GM18519 (cell line): ENCODE measurements at regions not wholly inside any gene's neighbourhood (a gene's known extent, or its start where the extent isn't known, plus 50 kb on each side); places are given as distances from the start of the nearest gene placed in this dataset.

Experiments used
- ATAC-seq: cut with Tn5 transposase; IDR thresholded peaks from one replicate; pipeline ENCODE4 v1.9.1; 2021; ENCODE audit warnings: mild to moderate bottlenecking, moderate library complexity; ENCODE audit not compliant: unreplicated experiment, low FRiP score

DNA sequence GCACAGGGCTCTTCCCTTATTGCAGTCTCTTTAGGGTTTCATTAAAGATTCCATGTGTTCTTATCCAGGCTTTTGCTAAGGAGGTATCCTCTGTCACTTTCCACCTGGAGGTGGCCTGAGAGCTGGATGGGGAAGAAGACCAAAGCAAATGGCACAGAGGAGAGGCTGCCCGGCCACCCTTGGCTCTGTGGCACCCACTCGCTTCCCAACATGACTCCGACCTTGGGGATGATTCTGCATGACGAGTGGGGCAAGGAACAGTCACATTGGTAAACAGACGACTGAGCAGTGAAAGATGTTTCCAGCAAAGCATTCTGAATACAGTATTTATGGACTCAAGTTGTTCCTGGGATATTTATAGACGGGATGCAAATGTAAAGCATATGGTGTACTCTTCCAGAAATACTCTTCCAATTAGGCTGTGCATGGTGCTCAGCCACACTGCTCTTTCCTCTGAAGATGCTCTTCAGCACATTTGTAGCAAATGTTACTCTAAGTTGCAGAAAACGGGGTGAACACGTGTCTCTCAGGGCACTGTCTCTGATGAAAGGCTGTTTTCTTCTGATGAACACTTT is 377.1 kb upstream of the HS6ST1 start:
- ATAC-seq: no peak

DNA sequence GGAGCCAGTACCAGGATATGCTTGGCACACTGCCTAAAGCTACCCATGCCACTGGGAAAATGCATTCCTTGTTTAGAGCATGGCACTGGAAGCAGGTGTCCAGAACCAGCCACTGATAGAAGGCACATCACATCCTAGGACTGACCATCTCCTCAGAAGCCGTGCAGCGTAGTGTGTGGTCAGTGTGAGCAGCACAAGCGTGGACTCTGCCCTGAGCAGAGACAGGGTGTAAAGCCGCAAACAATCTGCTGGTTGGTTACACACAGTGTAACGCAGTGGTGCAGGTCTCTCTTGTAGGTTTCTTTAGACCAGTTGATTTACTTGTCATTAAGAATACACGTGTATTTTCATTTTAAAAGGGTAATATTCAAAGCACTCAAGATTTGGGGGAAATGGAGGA is 377.8 kb upstream of the HS6ST1 start:
- no peak for ATAC-seq

DNA sequence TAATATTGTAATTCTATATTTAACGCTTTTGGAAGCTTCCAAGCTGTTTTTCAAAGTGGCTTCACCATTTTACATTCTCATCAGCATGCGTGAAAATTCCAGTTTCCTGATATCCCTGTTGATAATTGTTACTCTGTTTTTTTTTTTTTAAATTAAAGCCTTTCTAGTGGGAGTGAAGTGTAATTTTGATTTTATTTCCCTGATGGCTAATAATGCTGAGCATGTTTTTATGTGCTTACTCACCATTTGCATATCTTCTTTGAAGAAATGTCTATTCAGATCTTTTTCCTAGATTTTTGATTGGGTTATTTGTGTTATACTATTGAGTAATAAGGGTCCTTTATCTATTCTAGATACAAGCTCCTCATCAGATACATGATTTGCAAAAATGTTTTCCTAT is 382.8 kb upstream of the HS6ST1 start:
- ATAC-seq: no peak

DNA sequence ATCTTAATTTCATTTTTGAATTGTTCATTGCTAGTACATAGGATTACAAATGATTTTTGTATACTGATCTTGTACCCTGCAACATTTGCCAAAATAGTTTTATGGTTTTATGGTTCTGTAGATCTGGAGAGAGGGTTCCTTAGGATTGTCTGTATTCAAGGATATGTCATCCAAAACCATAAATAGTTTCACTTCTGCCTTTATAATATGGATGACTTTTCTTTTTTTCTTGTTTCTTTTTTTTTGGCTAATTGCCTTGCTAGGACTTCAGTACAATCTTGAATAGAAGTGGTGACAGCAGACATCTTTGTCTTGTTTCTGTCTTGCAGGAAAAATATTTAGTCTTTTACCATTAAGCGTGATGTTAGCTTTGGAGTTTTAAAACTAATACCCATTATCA is 383.9 kb upstream of the HS6ST1 start:
- ATAC-seq: no peak

DNA sequence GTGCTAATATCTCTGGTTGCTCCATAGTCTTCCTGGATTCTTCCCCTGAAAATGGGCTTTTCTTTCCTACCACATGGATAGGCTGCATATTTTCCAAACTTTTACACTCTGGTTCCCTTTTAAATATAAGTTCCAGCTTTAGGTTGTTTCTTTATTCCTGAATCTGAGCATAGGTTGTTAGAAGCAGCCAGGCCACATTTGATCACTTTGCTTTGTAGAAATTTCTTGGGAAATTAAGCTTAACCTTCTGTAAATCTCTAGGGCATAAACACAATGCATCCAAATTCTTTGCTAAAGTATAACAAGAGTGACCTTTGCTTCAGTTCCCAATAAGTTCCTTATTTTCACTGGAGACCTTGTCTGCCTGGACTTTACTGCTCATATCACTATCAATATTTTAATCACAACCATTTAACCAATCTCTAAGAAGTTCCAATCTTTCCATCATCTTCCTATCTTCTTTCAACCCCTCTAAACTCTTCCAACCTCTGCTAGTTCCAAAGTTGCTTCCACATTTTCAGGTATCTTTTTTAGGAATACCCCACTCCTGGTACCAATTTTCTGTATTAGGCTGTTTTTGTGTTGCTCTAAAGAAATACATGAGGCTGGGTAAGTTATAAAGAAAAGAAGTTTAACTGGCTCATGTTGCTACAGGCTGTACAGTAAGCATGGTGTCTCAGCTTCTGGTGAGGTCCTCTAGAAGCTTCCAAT is 389.6 kb upstream of the HS6ST1 start:
- no peak for ATAC-seq

DNA sequence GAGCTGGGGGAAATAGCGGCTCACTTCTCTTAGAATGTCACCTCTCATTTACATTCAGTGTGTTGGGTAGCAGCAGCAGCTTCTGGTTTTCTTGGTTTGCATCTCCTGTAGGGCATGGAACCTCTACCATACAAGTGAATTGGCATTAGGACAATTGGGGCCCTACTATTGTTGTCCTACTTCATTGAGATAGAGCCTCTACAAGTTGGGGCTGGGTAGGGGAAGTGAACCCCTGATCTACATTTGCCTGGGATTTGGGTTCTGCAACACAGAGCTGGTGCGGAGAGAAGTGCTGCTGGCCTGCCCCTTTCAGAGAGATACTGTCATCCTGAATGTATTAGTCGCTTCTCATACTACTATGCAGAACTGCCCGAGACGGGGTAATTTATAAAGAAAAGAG is 391.6 kb upstream of the HS6ST1 start:
- no peak for ATAC-seq

DNA sequence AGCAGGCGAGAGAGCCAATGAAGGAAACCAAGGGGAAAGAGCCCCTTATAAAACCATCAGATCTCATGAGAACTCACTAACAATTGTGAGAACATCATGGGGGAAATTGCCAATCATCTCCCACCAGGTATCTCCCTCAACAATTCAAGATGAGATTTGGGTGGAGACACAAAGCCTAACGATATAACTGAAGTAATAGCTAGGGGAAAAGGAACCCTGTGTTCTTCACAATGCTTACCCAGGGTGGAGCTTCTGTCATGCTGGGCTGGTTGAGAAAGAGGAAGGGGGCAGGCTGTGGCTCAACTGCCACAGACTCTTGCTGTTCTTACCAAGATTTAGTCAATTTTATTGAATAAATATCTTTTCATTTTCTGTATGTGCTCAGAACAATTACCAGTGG is 392.1 kb upstream of the HS6ST1 start:
- ATAC-seq: no peak

DNA sequence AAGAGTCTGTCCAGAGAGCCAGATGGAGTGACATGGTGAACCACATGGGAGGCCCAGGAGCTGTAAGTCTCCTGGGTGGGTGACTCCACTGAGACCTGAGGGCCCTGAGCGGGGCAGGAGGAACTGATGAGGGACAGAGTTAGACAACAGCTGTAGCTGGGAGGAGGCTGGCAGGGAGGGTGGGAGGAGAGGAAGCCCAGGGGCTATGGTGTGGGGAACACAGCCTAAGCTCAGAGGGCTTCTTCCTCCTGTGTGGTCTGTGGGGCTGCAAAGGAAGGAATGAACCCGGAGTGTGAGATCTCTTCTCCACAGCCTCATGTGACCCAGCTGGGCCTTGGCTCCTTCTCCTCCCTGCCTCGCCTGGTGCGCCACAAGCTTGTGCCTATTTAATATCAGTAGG is 395.6 kb upstream of the HS6ST1 start:
- no peak for ATAC-seq

DNA sequence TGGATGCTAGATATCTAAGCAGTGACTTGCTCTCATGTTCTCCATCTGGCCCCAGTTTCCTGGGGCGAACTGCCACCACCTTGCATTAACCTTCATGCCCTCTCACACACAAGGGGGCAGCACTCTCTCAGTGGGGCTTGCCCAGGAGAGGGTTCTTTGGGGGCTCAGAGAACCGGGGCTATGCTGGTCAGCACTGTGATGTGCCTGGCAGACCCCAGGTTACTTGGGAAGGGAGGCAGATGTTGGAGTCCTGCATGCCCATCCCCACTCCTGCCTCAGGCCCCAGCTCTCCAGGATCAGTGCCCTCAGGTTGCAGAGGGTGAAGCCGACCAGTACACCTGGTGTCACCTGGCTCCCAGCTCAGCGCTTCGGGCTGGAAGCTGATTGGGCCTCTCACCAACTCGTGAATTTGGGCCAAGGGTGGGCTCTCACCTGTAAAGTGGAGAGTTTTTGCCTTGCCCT is 396.2 kb upstream of the HS6ST1 start:
- ATAC-seq: no peak

DNA sequence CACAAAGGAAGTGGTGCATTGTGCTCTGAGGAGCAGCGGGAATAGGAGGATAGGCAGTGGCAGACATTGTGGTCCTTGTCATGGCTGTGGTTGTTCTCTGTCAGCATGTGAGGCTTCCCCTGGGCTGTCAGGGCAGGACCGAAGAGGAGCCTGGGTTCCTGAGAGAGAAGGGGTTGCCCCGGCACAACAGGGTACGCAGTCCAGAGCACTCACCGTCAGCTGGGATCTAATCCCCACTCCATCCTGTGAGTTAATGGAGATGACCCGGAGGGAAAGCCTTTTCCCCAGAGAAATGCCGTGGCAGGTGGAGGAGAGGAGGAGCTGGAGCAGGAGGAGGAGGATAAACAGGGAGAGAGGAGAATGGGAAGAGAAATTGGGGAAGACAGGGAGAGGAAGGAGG is 396.7 kb upstream of the HS6ST1 start:
- no peak for ATAC-seq

DNA sequence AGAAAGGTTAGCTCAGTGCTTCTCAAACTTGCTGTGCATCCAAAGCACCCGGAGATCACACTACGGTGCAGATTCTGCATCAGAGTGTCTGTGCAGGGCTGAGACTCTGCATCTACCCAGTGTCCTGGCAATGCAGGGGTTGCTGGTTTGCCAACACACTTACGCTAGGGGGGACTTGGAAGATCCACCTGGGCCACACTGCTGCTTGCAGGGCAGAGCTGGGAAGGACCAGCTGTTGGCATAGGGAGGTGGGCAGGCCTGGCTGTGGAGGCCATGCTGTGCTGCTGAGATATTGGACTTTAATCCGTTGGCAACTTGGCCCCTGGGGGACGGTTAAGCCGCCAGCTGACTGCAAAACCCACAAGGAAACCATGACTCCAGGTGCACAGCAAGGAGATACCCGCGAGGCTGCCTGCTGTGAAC is 397.6 kb upstream of the HS6ST1 start:
- ATAC-seq: no peak

DNA sequence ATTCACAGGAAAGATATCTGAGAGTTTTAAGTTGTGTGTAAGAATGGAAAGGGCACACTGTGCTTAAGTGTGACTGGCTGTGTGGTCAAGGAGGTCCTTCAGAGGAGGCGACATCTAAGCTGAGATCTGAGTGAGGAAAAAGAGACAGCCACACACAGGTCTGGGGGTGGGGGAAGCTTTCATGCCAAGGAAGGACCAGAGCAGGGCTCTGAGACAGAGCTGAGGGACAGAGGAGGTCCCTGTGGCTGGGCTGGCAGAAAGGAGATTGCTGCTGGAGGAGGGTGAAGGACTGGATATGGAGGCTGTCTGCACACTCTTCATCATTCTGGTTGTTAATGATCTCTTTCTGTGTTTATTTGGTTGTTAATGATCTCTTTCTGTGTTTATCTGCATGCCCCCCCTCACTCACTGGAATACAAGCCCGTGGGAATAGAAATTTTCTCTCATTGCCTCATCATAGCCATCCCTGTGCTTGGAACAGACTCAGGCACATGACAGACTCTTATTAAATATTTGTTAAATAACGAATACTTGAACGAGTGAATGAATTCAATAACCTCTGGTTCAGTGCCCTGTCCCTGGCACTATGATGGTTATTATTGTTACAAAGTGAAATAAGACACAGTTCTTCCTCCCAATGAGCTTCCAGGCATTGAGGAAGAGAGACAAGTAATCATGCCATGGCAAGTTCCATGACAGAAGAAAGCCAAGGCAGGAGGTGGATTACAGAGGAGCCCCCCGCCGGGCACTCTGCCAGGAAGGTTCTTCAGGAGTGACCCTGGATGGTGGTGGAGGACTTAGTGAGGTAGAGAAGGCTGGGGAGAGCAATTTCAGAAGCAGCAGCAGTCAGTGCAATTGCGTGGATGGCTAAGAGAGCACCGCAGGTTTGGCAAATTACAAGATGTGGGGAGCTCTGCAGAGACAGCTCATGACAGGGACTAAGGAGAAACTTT is 399.4 kb upstream of the HS6ST1 start:
- ATAC-seq: no peak

DNA sequence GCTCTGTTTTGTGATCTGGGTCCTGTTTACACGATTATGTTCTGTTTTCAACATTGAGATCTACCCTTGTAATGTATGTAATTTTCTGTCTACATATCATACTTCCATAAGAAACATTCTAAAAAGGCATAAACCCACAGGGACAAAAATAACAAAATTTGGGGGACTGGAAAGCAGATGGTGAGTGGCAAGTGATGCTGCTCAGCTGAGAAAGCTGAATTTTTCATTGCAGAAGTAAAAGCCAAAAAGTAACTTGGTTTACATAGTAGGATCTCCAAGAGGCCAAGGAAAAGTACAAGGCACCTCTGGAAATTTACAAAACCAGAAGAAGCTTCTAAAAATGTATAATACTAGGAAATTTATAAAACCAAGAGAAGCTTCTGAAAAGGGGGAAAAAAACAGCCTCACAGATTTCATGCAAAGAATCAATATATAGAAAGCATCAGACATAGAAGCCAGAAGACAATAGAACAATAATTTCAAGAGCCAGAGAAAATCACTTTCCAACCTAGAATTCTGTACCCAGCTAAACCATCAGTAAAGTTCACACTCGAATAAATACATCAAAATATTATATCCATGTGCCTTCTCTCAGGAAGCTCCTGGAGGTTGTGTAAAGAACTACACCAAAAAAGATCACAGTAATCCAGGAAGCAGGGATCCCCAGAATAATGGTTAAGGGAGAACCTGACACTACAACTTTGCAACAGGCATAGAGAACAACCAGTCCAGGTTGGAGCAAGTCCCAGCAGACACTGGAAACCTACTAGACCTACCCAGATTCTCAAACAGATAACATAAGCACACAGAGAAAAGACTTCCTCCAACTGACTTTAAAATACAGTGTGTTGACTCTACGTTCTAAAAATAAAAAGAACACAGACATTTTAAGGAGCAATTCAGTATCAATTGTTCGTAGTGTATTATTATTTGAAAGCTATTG is 401.7 kb upstream of the HS6ST1 start:
- ATAC-seq: no peak

DNA sequence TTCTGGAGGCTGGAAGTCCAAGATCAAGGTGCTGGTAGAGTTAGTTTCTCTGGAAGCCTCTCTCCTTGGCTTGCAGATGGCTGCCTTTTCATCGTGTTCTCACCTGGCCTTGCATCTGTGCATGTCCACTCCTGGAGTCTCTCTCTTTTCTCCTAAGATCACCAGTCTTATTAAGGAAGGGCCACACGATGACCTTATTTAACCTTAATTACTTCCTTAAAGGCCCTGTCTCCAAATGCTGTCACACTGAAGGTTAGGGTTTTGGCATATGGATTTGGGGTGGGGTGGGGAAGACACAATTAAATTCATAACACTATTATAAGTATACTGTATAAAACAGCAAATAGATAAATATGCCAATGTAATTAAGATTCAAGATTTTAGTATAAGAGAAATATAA is 402.4 kb upstream of the HS6ST1 start:
- ATAC-seq: no peak

DNA sequence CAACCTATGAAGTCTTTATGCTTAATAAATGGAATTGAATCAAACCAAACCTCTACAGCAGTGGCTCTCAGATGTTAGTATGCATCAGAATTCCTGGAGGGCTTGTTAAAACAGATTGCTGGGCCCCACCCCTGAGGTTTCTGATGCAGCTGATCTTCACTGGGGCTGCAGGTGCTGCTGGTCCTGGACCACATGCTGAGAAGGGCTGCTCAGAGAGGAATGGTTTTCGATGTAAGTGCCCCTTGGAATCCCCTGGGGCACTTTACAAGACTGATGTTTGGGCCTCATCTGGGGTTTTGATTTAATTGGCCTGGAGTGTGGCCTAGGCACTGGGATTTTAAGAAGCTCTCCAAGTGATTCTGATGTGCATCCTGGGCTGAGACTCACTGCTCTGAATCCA is 403.8 kb upstream of the HS6ST1 start:
- ATAC-seq: no peak

DNA sequence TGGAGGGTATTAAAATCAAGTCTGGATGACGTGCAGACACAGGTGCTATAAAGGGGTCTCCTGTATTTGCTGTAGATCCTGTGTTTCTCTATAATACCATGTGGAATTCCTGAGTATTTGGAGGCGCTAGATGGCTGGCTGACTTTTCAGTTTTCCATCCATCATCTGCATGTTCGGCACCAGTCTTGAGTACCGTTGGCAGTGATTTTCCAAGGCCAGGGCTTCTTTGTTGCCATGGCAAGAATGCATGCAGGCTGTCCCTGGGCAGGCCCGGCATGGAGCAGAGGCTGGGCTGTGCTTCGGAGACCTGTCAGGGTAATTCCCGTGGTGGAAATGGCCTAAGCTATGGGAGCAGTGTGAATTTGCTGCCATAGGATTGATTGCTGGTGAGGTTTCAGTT is 405.9 kb upstream of the HS6ST1 start:
- no peak for ATAC-seq

DNA sequence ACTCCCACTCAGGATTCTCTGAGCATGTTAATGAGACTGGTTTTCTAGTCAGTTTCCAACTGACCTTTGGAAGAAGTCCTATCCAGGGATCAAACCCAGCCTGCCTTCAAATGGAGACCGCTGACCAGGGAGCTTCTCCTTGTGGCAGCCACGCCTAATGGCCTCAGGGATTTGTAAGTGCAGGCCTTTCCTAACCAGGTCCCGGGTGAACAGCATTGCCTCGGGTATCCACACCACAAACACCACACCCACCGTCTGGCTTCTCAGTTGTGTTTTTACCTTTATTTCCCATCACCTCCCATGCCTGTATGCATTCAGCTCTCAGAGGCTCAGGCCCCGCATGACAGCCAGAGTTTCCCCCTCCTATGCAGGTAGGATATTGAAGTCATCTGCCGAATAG is 406.3 kb upstream of the HS6ST1 start:
- no peak for ATAC-seq

DNA sequence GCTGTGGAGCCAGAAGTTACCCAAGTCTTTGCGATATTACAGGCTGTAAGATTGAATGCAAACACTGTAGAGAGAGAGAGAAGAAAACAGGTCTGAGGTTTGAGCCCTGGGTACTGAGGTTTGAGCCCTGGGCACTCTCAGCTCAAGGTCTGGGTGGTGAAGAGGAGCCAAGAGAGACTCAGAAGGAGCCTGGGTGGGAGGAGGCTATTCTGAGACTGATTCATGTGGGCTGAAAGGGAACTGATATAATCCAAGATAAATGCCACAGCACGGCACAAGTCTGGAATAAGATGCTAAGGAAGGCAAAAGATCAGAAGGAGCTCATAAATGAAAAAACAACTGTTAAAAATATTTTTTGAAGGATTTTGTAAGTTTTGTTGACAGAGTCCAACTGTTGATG is 407.6 kb upstream of the HS6ST1 start:
- no peak for ATAC-seq

DNA sequence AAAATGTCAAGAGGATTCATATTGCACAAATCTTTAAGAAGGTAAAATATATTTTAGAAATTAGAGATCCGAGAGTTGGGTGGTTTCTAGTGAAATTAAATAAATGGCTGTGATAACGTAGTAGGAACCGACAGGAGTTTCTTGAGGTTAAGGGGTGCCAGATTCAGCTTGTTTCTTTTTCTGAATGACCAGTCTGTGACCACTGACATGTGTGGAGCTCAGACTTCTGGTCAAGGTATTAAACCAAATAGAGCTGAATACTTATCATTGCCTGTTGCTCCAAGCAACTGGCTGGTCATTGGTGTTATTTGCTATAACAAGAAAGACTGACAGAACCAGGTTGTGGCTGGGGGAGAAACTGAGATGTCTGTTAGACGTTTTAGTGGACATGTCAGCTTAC is 408.2 kb upstream of the HS6ST1 start:
- ATAC-seq: peak; percentile 4

DNA sequence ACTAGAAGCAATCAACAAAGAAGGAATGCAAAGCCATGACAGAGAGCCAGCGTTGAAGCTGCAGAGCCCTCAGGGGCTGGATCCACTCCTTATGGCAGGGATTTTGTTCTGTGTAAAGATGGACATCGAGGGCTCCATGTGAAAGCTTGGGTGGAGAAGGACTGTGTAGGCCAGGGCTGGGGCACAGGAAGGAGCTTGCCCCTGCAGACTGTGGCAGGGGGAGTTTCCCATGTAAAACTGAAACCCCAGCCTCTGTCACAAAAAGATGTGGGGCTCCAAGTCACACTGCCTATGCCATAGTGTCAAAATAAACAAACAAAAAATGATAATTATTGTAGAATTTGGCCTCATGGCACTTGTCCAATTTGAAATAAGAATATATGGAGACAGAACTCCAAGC is 408.7 kb upstream of the HS6ST1 start:
- peak; percentile 59 for ATAC-seq
